SK-N-SH (cell line): ENCODE measurements at regions not wholly inside any gene's neighbourhood (a gene's known extent, or its start where the extent isn't known, plus 50 kb on each side); places are given as distances from the start of the nearest gene placed in this dataset.

Experiments used
- CTCF ChIP-seq: fragments of 200-600 bp; sonication (generic); IDR thresholded peaks from 2 replicates; pipeline ENCODE4 v1.6.1; 2017; ENCODE audit warnings: antibody characterized with exemption, mild to moderate bottlenecking, moderate library complexity
- EP300 ChIP-seq, 2 experiments: IDR thresholded peaks; 2 replicates each; pipeline versions ENCODE4 v1.4.0 to v1.6.1; 2012; ENCODE audit warnings: borderline replicate concordance in 1 of 2, low read depth in 1 of 2, low read length in 1 of 2
- FOXM1 ChIP-seq: IDR thresholded peaks from 2 replicates; pipeline ENCODE4 v1.4.0; 2012; ENCODE audit warnings: low read depth, mild to moderate bottlenecking
- GABPA ChIP-seq: IDR thresholded peaks from 2 replicates; pipeline ENCODE4 v1.4.0; 2012; ENCODE audit warnings: low read depth, mild to moderate bottlenecking
- YY1 ChIP-seq: IDR thresholded peaks from 2 replicates; pipeline ENCODE4 v1.4.0; 2012; ENCODE audit warnings: low read depth, mild to moderate bottlenecking
- TF ChIP-seq, protein P1 (sequence below): fragments of 150-350 bp; IDR thresholded peaks from 2 replicates; pipeline ENCODE4 v1.6.1; 2016; ENCODE audit warnings: mild to moderate bottlenecking, low read depth, low read length

DNA sequence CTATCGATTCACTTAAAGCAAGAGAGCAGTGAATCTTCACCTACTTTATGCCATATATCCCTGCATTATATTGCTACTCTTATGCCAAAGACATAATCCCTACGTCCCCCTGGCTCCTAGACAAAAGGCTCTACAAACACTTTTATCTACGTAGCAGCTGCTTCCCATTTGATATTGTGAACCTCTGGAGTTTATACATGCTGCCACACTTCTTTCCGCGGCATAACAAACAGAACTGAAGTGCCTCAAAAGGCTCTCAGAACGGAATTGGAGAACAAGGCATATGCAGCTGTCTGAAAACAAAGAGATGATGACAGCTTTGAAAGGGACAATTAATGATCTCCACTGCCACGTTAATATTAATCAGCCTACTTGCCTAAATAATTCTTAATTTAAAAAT lies 985.6 kb upstream of the LRRN3 start:
- TF ChIP-seq CTCF (no peak), FOXM1 (no peak), YY1 (no peak), EP300 (IDR thresholded peaks at IDR 0.05; ENCODE audit: borderline replicate concordance in 1 of 2, low read depth in 1 of 2, low read length in 1 of 2) (no peak), GABPA (no peak)
- TF ChIP-seq, protein P1, sequence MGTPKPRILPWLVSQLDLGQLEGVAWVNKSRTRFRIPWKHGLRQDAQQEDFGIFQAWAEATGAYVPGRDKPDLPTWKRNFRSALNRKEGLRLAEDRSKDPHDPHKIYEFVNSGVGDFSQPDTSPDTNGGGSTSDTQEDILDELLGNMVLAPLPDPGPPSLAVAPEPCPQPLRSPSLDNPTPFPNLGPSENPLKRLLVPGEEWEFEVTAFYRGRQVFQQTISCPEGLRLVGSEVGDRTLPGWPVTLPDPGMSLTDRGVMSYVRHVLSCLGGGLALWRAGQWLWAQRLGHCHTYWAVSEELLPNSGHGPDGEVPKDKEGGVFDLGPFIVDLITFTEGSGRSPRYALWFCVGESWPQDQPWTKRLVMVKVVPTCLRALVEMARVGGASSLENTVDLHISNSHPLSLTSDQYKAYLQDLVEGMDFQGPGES = no peak
